GM12864 (cell line): ENCODE measurements at regions not wholly inside any gene's neighbourhood (a gene's known extent, or its start where the extent isn't known, plus 50 kb on each side); places are given as distances from the start of the nearest gene placed in this dataset.

Experiments used
- DNase-seq: peaks from one replicate; pipeline ENCODE4 v3.0.0-alpha.2; 2011; ENCODE audit warnings: low read depth
- H3K4me3 ChIP-seq: 2 replicates; pipeline ENCODE4 v1.5.1; 2011; ENCODE audit warnings: mild to moderate bottlenecking, low read depth, low read length, control low read depth
- CTCF ChIP-seq: IDR thresholded peaks from 2 replicates; pipeline ENCODE4 v1.5.1; 2011; ENCODE audit warnings: low read depth, mild to moderate bottlenecking, moderate library complexity, low read length, control low read depth, inconsistent platforms; ENCODE audit errors: missing control alignments

GRCh38 chr1:95953015-95953414, 719.0 kb downstream of the RWDD3 start:
- TF ChIP-seq CTCF, result no peak
- no peak overlapping the region for H3K4me3 ChIP-seq
- no peak for DNase-seq

GRCh38 chr1:95954585-95954984, 720.6 kb downstream of the RWDD3 start:
- no peak for DNase-seq
- H3K4me3 ChIP-seq, result no peak overlapping the region
- TF ChIP-seq CTCF, result no peak

- no peak for DNase-seq
- TF ChIP-seq CTCF, result no peak
- no peak overlapping the region for H3K4me3 ChIP-seq
Measured at GRCh38 chr1:95956215-95956614, 722.2 kb downstream of the RWDD3 start.

- no peak overlapping the region for H3K4me3 ChIP-seq
- no peak for DNase-seq
- no peak for TF ChIP-seq CTCF
Measured at GRCh38 chr1:95957748-95958147, 723.7 kb downstream of the RWDD3 start.

- no peak overlapping the region for H3K4me3 ChIP-seq
- no peak for TF ChIP-seq CTCF
- DNase-seq, result no peak
Measured at GRCh38 chr1:95966866-95967265, 732.9 kb downstream of the RWDD3 start.

- DNase-seq, result no peak
- no peak for TF ChIP-seq CTCF
- H3K4me3 ChIP-seq, result no peak overlapping the region
Measured at GRCh38 chr1:95974586-95974985, 740.6 kb downstream of the RWDD3 start.

GRCh38 chr1:95982711-95983110, 738.9 kb upstream of the PTBP2 start:
- DNase-seq, result no peak
- no peak overlapping the region for H3K4me3 ChIP-seq

More at GRCh38 chr1:95982711-95983110, 738.9 kb upstream of the PTBP2 start:
- no peak for TF ChIP-seq CTCF
